Gastrocnemius medialis (tissue), 4 donors: ENCODE measurements at regions not wholly inside any gene's neighbourhood (a gene's known extent, or its start where the extent isn't known, plus 50 kb on each side); places are given as distances from the start of the nearest gene placed in this dataset.

Source experiments
- POLR2A ChIP-seq, 2 donors: fragments of 450-650 bp; IDR thresholded peaks; one replicate each; pipeline ENCODE4 v1.6.1; 2017; ENCODE audit warnings: antibody characterized with exemption in 2 of 2, mild to moderate bottlenecking in 2 of 2, moderate library complexity in 2 of 2
- TF ChIP-seq, protein P1 (sequence below), 5 experiments: fragments of 450-650 bp in 3 of 5; fragments of 200-600 bp in 2 of 5; sonication (generic) in 2 of 5; IDR thresholded peaks in 4 of 5; conservative IDR thresholded peaks in 1 of 5; 1 replicate in 4 of 5; 2 replicates in 1 of 5; pipeline ENCODE4 v1.5.1; 2016 to 2019; ENCODE audit warnings: antibody characterized with exemption in 5 of 5, mild to moderate bottlenecking in 3 of 5, moderate library complexity in 3 of 5

DNA sequence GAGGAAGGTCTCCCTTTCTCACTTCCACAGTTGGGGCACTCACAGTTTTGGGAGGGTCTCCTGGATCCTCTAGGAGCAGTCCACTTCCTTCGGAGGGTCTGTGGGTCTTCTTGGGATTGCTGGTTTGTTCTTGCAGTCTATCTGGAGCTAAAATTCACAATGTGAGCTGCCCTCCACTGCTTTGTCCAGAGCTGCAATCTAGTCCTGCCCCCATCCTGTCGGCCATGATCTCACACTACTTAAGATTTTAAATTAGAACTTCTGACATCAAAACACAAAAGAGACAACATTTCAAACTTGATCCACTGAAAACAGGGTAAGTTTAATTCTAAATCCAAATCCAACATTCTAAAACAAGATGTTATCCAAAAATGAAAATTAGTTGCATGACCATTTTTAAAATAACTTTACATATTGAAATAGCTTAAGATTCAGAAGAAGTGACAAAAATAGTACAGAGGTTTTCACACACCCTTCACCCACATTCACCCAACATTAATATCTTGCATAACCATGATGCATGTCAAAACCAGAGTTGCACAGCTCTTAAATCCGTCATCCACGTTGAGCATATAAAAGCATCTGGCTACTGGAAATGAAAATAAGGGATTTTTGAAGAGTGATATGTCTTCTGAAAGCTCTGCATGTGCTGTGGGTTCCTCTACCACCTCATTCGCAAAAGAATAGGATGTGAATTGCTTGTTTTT is 113.7 kb upstream of the EPB41L4A start:
- TF ChIP-seq POLR2A (IDR thresholded peaks at IDR 0.05) = no peak
- TF ChIP-seq, protein P1, sequence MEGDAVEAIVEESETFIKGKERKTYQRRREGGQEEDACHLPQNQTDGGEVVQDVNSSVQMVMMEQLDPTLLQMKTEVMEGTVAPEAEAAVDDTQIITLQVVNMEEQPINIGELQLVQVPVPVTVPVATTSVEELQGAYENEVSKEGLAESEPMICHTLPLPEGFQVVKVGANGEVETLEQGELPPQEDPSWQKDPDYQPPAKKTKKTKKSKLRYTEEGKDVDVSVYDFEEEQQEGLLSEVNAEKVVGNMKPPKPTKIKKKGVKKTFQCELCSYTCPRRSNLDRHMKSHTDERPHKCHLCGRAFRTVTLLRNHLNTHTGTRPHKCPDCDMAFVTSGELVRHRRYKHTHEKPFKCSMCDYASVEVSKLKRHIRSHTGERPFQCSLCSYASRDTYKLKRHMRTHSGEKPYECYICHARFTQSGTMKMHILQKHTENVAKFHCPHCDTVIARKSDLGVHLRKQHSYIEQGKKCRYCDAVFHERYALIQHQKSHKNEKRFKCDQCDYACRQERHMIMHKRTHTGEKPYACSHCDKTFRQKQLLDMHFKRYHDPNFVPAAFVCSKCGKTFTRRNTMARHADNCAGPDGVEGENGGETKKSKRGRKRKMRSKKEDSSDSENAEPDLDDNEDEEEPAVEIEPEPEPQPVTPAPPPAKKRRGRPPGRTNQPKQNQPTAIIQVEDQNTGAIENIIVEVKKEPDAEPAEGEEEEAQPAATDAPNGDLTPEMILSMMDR (IDR thresholded peaks at IDR 0.05 in 4 of 5, conservative IDR thresholded peaks at IDR 0.05 in 1 of 5) = no peak
